ENCODE measurements at regions not wholly inside any gene's neighbourhood (a gene's known extent, or its start where the extent isn't known, plus 50 kb on each side); places are given as distances from the start of the nearest gene placed in this dataset.
A peak's percentile ranks its signal among the peaks of the same experiment; 100 is the strongest.

DNA sequence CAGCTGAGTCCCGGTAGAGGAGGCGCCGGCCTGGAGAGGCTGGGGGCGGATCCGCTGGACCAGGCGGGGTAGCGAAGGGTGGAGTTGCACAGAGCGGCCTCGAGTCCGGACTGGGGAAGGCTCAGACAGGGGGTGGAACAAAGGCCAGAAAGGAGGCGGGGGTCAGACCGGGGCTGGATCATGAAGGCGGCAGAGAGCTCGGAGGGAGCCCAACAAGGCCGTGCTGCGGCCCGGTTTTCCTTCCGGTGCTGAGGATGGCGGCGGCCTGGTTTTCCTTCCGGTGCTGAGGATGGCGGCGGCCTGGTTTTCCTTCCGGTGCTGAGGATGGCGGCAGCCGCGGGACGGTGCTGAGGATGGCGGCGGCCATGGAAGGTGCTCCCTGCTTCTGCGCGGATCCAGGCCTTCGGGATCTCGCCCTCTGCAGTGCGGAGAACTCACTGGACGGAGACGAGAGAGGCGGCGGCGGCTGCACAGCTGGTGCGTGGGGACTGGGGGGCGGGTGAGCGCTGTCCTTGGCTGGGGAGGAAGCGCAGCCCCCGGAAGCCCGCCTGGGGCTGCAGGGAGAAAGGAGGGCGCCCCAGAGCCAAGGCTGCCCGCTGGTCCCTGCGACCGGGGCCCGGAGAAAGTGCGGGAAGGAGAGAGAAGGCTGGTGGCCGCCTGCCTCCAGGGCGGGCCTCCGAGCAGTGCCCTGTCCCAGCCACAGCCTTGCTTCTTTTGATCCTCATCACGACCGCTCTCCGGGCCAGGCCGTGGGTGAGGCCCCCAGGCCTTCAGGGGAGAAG is 350.4 kb upstream of the B3GAT1 start:
- peak; percentile 28 for DNase-seq (ENCODE audit: low read depth)

DNA sequence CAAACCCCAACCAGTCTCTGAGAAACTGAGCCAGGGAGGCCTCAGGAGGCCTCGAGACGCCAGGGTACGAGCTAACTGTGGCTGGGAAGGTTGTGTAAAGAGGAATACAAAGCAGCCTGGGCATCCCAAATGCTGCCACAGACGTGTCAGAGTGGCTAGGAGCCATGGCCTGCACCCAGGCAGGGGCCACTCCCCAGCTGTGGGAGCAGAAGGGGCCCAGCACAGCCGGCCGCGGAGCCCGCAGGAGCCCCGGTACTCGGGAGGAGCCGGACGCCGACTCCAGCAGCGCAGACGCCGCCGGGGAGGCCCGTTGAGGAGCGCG is 349.8 kb upstream of the B3GAT1 start:
- no peak for DNase-seq (ENCODE audit: low read depth)

GRCh38 chr11:134761386-134761785 is 349.3 kb upstream of the B3GAT1 start:
- DNase-seq (ENCODE audit: low read depth) = no peak

GRCh38 chr11:134760957-134761356 is 348.9 kb upstream of the B3GAT1 start:
- no peak for DNase-seq (ENCODE audit: low read depth)

GRCh38 chr11:134760299-134760698 is 348.3 kb upstream of the B3GAT1 start:
- no peak for DNase-seq (ENCODE audit: low read depth)

- DNase-seq (ENCODE audit: low read depth) = no peak
These were observed 347.8 kb upstream of the B3GAT1 start for GRCh38 chr11:134759855-134760254.

DNA sequence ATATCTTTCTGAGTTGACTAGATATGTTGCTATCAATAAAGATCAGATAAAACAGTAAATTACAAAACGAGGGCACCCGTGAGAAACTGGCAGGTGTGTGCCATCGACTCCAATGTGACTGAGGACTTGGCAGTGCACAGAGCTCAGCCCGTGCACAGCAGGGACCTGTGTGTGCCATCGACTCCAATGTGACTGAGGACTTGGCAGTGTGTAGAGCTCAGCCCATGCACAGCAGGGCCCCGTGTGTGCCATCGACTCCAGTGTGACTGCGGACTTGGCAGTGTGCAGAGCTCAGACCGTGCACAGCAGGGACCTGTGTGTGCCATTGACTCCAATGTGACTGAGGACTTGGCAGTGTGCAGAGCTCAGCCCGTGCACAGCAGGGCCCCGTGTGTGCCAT is 347.2 kb upstream of the B3GAT1 start:
- no peak for DNase-seq (ENCODE audit: low read depth)

DNA sequence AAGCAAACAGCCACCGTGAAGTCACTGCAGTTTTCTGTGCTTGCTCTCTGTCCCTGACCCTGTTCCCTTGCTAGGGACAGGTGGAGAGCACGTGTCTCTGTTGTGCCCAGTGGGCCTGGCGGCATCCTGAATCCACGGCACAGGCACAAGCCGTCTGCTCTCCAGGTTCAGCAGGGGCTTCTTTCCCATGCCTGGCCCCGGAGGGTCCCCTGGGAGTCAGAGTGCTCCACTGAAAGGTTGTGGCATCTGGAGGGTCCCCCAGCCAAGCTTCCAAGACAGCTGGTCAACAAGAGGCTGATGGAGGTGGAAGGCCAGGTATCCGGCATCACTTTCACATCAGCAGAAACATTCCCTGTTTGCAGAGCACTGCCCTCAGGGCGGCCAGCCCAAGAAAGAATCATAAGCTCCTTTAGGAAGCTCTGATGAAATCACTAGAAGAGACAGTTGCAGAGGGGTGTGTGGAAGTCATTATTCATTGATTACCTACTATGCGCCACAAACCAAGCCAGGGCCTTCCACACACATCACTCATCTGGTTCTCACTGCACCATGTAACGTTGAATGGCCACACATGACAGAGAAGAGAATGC is 346.4 kb upstream of the B3GAT1 start:
- DNase-seq (ENCODE audit: low read depth) = no peak

DNA sequence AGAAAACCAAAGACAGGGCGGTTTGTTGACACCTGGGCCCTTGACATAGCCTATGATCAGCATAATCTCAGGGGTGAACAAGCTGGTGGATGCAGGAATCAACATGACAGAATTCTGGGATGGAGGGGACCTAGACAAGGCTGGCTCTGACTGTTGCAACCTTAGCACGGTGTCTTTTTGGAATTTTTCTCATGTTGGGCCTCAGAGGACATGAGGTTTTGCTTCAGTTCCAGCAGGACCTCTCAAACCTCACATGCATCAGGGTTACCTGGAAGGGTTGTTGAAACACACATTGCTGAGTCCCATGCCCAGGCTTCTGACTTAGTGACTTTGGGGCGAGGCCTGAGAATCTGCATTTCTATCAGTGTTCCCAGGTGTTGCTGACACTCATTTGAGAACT is 345.6 kb upstream of the B3GAT1 start:
- DNase-seq (ENCODE audit: low read depth) = no peak

GRCh38 chr11:134756811-134757540 is 344.9 kb upstream of the B3GAT1 start:
- no peak for DNase-seq (ENCODE audit: low read depth)

DNA sequence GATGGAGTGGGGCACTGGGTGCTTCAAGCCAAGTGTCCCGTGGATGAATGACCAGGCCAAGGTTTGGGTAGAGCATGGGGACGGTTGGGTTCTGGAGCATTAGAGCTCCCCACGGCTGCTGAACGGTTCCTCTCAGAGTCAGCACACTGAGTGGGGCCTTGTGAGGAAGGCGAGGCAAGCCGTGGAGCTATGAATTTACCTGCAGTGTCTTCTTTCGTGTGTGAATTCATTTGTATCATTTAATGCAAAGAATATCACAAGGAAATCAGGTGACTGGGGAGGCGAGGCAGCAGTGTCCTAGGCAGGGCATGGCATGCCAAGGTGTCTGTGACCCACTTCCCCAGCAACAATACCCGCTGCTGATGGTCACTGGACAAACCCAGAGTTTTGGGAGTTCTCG is 343.5 kb upstream of the B3GAT1 start:
- no peak for DNase-seq (ENCODE audit: low read depth)

DNA sequence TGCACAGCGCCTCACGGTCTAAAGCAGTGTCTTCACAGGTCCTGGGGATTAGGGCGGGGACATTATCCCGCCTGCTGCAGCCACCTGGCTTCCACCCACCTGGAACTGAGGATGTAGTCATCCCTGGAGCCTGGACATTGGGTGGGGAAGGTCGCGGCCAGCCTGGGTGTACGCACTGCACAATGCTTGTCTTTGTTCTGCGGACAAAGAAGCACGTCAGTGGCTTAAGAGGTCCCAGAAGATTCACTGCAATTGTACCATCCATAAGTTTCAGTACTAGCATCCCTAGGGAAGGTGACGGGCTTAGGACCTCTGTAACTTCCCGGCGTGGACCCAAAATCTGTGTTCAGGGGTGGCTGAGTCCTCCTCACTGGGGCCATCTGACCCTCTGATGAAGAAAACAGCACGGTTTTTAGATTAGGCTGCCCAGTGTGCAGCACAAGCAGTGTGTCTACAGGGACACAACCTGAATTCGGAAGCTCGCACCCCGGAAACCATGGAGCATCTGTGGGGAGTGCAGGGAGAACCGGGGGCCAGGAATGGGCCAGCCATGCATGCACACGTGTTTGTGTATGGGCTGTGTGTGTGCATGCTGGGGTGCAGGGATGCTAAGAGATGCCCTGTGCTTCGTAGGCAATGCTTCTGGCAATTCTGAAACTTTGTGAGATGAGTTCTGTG is 342.6 kb upstream of the B3GAT1 start:
- DNase-seq (ENCODE audit: low read depth) = no peak

DNA sequence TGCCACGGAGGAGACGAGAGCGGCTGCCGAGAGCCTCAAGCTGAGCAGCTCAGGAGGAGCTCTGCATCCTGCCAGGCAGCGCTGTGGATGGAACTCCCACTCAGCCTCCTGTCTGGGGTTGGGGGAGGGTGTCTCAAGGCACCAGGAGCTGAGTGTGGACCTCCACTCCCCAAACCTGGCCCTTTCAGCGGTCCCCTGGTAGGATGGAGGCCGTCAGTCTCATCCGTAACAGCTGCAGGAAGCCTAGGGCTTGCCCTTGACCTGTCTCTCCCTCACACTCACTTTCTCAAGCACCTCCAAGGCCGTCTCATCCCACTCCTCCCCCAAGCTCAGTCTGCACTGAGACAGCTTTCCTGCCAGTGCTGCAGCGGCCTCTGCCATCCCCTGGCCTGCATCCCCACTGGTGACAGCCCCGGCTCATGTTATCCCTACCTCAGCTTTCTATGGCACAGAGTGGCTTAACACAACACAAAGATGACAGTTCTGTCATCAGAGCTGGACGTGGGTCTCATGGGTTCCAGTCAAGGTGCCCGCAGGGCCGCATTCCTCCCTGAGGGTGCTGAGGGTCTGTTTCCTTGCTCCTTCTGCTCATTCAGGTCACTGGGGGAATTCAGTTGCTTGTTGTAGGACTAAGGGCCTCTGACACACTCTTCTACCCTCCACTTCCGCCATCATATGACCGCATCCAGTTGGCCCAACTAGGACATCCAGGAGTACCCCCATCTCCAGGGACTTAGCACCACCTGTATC is 341.9 kb upstream of the B3GAT1 start:
- DNase-seq (ENCODE audit: low read depth) = no peak

GRCh38 chr11:134752964-134753770 is 341.1 kb upstream of the B3GAT1 start:
- DNase-seq (ENCODE audit: low read depth) = no peak

DNA sequence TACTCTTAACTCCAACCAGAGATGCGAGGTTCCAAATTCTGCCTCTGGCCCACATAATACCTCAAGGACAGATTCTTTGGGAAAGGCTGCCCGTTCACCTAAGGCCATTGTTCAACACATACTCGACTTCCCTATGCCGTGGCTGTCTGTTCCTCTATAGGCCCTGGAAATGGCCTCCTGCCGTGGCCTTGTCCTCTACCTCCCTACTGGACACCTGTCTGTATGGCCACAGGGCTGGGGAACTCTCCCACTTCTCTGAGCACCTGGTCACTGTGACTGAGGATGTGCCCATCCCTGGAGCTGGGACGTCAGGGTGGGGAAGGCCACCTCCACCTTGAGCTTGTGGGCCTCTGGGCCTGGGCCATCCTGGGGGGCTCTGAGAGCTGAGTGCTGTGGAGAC is 340.5 kb upstream of the B3GAT1 start:
- DNase-seq (ENCODE audit: low read depth) = no peak

DNA sequence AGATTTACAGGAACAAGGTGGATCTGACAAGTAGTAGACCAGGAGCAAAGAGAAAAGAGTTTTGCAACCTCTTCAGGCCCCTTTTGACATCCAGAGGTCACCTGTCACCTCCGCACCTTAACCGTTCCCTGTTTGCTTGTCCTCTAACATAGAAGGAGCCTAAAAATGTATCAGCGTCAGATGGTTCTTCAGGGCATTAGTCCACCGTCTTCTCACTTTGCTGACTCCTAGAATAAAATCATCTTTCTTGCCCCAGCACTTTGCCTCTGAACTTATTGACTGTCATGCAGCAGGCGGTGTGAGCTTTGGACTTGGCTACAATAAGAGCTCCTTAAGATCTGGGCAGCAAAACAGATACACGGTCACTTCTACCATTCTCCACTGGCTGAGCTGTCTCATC is 339.7 kb upstream of the B3GAT1 start:
- no peak for DNase-seq (ENCODE audit: low read depth)

- DNase-seq (ENCODE audit: low read depth) = no peak
These were observed 339.1 kb upstream of the B3GAT1 start for GRCh38 chr11:134751031-134751585.

DNA sequence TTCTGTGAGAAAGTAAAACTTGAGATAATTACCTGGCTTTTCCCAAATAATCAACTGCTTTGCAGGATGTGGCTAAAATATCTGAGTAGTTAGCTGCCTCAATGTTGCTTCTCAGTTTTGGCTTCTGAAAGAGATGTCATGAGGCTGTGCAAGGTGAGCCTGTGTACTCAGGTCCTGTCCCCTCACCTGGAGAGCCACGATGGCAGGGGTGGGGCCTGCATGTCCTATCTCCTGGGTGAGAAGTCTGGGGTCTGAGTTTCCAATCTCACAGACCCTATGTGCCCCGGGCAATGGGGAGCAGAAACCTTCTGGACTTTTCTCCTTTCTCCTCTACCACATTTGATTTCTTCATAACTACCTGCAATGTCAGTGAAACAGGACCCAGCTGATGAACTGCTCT is 338.6 kb upstream of the B3GAT1 start:
- no peak for DNase-seq (ENCODE audit: low read depth)

DNA sequence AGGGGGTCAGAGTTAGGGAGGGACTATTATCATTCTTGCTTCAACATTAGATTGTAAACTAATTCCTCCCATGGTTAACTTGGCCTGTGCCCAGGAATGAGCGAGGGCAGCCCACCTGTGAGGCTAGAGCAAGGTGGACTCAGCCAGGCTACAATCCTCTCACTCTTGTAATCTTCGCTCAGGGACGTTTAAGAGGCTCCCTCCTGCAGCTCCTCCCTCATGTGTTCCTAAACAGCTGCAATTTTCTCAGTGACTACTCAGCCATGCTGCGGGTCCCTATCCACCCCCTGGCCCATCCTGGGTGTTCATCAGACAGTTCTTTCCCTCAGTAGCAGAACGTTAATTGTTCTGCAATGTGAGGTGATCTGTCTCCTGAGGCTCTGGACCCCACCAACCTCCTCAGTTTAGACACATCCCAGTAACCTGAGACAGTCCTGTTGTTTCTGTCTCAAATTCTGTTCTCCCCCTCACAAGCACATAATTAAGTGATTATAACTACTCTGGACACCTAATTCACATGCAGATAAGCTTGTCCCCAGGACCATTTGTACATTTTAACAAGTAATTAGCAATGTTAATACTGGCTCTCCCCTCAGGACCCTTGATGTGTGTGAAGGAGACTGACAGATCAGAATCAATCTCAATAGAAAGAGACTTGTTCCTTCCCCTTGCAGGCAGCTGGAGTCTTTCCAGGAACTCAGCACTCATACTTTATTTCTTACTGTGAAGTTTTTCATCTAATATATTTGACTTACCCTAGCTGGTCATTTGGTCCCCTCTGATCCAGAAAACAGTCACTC is 337.2 kb upstream of the B3GAT1 start:
- no peak for DNase-seq (ENCODE audit: low read depth)

DNA sequence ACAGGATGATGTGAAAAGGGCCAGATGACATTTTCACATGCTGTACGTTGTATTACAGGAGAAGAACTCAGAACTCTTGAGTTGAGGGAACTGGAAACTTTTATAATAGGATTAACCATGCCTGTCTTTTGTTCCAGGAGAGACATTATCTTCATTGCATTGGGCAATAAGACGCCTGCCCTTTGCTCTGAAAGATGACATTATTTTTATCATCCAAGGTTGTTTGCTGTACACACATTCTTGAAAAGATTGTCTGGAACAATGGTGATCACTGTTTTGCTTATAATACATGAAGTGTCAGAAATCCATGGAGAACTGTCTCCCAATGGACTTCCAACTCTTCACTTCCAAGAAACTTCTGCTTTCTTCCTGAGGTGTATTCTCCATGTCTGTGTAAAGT is 334.6 kb upstream of the B3GAT1 start:
- no peak for DNase-seq (ENCODE audit: low read depth)
